PC-9 (cell line): ENCODE measurements at regions not wholly inside any gene's neighbourhood (a gene's known extent, or its start where the extent isn't known, plus 50 kb on each side); places are given as distances from the start of the nearest gene placed in this dataset.

Source experiments
- BruUV-seq: library from RNA; stranded (reverse); fragments of 400-500 nt; replicated peaks from 2 replicates; lab custom pipeline; 2021; lab: Mats Ljungman, UMichigan
- CTCF ChIA-PET: fragments of 300-600 bp; sonication (Branson Sonifier 250); formaldehyde crosslinking; loops from one replicate; lab custom pipeline; 2022; ENCODE audit warnings: antibody characterized with exemption; lab: Charles Lee
- POLR2A ChIA-PET: fragments of 300-600 bp; sonication (Branson Sonifier 250); formaldehyde crosslinking; loops from one replicate; lab custom pipeline; 2022; ENCODE audit warnings: antibody characterized with exemption; ENCODE audit not compliant: unreplicated experiment; lab: Charles Lee
- DNase-seq, 2 experiments: peaks; one replicate each; pipeline versions ENCODE4 v3.0.0 to v3.0.0-alpha.2; 2015 to 2022; ENCODE audit warnings: mixed read lengths in 1 of 2
- H2AFZ ChIP-seq: fragments of 200-600 bp; sonication (generic); 2 replicates; pipeline ENCODE4 v1.8.1; 2017; ENCODE audit warnings: antibody characterized with exemption
- H3F3A ChIP-seq: fragments of 200-600 bp; sonication (generic); 2 replicates; pipeline ENCODE4 v1.8.1; 2017; ENCODE audit warnings: antibody characterized with exemption, mild to moderate bottlenecking, low read depth; ENCODE audit not compliant: insufficient read depth
- H3K27ac ChIP-seq: fragments of 200-600 bp; sonication (generic); 2 replicates; pipeline ENCODE4 v1.6.1; 2016; ENCODE audit warnings: mixed run types
- H3K27me3 ChIP-seq: fragments of 200-600 bp; sonication (generic); 2 replicates; pipeline ENCODE4 v1.6.1; 2016; ENCODE audit warnings: low read depth, mixed run types; ENCODE audit not compliant: insufficient read depth
- H3K36me3 ChIP-seq: fragments of 200-600 bp; sonication (generic); 2 replicates; pipeline ENCODE4 v1.6.1; 2016; ENCODE audit warnings: low read depth, mixed run types
- H3K4me1 ChIP-seq: fragments of 200-600 bp; sonication (generic); replicated peaks from 2 replicates; pipeline ENCODE4 v1.6.1; 2016; ENCODE audit warnings: mixed run types; ENCODE audit not compliant: insufficient read depth
- H3K4me2 ChIP-seq: fragments of 200-600 bp; sonication (generic); 2 replicates; pipeline ENCODE4 v1.6.1; 2017; ENCODE audit warnings: mixed run types
- H3K4me3 ChIP-seq: fragments of 200-600 bp; sonication (generic); 2 replicates; pipeline ENCODE4 v1.6.1; 2016; ENCODE audit warnings: mixed run types
- H3K79me2 ChIP-seq: fragments of 200-600 bp; sonication (generic); 2 replicates; pipeline ENCODE4 v1.6.1; 2017; ENCODE audit warnings: low read depth, mixed run types
- H3K9me2 ChIP-seq: fragments of 200-600 bp; sonication (generic); 2 replicates; pipeline ENCODE4 v1.8.1; 2017; ENCODE audit warnings: mild to moderate bottlenecking; ENCODE audit not compliant: insufficient read depth
- H3K9me3 ChIP-seq: fragments of 200-600 bp; sonication (generic); 2 replicates; pipeline ENCODE4 v1.8.1; 2016; ENCODE audit warnings: low read depth; ENCODE audit not compliant: insufficient read depth
- H4K20me1 ChIP-seq: fragments of 200-600 bp; sonication (generic); 2 replicates; pipeline ENCODE4 v1.8.1; 2017; ENCODE audit not compliant: insufficient read depth
- EZH2 ChIP-seq: fragments of 200-600 bp; sonication (generic); IDR thresholded peaks from 2 replicates; pipeline ENCODE4 v1.8.0; 2017; ENCODE audit warnings: antibody characterized with exemption, low read depth
- intact Hi-C: fragments of 100-400 bp; cut with micrococcal nuclease; formaldehyde crosslinking; loops from one replicate; pipeline ENCODE4 v1.10.0; 2022; ENCODE audit not compliant: unreplicated experiment
- TF ChIP-seq, protein P1 (sequence below): fragments of 200-600 bp; sonication (generic); conservative IDR thresholded peaks from 2 replicates; pipeline ENCODE4 v1.6.1; 2017; ENCODE audit warnings: mixed run types, antibody characterized with exemption, mild to moderate bottlenecking, moderate library complexity

DNA sequence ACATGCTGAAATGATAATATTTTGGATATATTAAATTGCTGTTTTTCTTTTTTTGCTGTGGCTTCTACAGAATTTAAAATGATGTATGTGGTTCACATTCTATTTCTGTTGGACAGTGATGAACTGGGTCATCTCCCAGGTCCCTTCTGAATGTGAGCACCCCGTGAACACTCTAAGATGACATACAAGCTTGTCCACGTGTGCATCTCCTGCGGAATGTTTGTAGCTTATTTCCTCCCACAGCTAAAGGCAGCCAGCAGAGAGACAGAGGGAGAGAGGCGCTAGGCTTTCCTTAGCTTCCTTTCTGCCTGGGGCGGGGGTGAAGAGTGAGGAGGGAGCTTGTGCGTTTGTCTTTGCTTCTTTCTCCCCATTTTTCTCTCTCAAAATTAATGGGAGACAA lies 219.1 kb downstream of the EMX2 start:
- no peak overlapping the region for H3K27ac ChIP-seq
- H3F3A ChIP-seq = no peaks in the 10 kb centered on the region
- no peak overlapping the region for H3K4me3 ChIP-seq
- H3K9me3 ChIP-seq = no peaks in the 10 kb centered on the region
- no peaks in the 10 kb centered on the region for H3K9me2 ChIP-seq
- H3K79me2 ChIP-seq = no peaks in the 10 kb centered on the region
- H3K4me1 ChIP-seq = no peaks in the 10 kb centered on the region
- TF ChIP-seq, protein P1, sequence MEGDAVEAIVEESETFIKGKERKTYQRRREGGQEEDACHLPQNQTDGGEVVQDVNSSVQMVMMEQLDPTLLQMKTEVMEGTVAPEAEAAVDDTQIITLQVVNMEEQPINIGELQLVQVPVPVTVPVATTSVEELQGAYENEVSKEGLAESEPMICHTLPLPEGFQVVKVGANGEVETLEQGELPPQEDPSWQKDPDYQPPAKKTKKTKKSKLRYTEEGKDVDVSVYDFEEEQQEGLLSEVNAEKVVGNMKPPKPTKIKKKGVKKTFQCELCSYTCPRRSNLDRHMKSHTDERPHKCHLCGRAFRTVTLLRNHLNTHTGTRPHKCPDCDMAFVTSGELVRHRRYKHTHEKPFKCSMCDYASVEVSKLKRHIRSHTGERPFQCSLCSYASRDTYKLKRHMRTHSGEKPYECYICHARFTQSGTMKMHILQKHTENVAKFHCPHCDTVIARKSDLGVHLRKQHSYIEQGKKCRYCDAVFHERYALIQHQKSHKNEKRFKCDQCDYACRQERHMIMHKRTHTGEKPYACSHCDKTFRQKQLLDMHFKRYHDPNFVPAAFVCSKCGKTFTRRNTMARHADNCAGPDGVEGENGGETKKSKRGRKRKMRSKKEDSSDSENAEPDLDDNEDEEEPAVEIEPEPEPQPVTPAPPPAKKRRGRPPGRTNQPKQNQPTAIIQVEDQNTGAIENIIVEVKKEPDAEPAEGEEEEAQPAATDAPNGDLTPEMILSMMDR = no peak
- TF ChIP-seq EZH2 = no peak
- no peak overlapping the region for H3K4me2 ChIP-seq
- BruUV-seq = no TSS peak
- H4K20me1 ChIP-seq = no peaks in the 10 kb centered on the region
- ChIA-PET POLR2A (no interaction called here), CTCF (no interaction called here)
- no peaks in the 10 kb centered on the region for H3K36me3 ChIP-seq
- H2AFZ ChIP-seq = no peak overlapping the region
- no peak for DNase-seq
- peaks cover 46% of the 10 kb centered on the region for H3K27me3 ChIP-seq
- intact Hi-C loops = no loop called here

DNA sequence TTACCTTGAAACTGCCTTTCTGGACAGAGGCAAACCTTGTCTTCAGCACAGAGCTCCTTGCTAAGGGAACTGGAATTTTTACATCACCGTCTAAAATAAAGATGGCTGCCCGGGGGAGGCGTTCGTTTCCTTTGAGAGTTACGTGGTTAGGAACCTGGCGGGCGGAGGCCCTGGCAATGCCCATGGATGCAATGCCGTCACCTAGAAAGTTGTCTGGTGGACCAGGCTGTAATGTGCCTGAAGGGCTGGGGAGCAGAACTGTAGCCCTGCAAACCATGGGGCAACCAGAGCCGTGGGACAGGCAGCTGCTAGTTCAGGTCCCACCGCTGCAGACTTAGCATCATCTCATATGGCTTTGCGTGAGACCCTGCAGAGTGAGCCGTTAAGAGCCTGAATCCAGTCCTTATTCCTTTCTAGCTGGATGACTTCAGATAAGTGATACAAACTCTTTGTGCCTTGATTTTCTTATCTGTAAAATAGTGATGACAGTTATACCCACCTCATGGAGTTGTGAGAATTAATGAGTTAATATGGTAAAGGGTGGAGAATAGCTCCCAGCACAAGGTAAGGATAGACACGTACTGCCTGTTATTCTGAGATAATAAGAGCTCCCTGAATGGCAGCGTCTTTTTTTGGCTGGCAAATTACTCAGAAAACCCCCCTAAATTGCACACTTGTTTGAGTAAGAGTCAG lies 219.7 kb downstream of the EMX2 start:
- POLR2A ChIA-PET = no interaction called here

DNA sequence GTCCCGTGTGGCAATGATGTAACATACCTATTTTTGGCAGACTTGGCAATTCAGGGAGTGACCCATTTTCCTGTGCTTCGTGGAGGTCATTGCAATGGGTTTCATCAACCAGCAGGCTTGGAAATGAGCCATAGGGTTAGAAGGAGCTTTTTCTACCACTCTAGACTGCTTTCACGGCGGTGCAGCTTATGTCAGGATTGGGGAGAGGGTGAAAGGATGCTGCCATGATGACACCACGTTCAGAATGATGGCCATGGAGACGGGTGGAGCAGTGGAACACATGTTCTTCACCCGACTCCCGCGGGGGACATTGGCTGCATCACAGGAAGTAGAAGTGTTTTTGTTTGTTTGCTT lies 220.2 kb downstream of the EMX2 start:
- Histone ChIP-seq H3K4me2 (0 out of 2 replicates have a peak overlapping the region, but pooled peaks have one; percentile 7), H3K4me3 (no peak overlapping the region), H3K9me2 (no peaks in the 10 kb centered on the region), H2AFZ (no peak overlapping the region), H3K79me2 (no peaks in the 10 kb centered on the region), H3K9me3 (no peaks in the 10 kb centered on the region), H4K20me1 (no peaks in the 10 kb centered on the region), H3K4me1 (no peaks in the 10 kb centered on the region), H3K36me3 (no peaks in the 10 kb centered on the region), H3K27ac (no peak overlapping the region), H3F3A (no peaks in the 10 kb centered on the region), H3K27me3 (peaks cover 46% of the 10 kb centered on the region)
- no peak for DNase-seq
- BruUV-seq = no TSS peak
- intact Hi-C loops = no loop called here
- ChIA-PET POLR2A (no interaction called here), CTCF (no interaction called here)
- TF ChIP-seq EZH2 = no peak
- TF ChIP-seq, protein P1 = no peak

More for the DNA sequence above, 219.7 kb downstream of the EMX2 start:
- Histone ChIP-seq H3K36me3 (no peaks in the 10 kb centered on the region), H3K9me3 (no peaks in the 10 kb centered on the region), H2AFZ (no peak overlapping the region), H4K20me1 (no peaks in the 10 kb centered on the region), H3K4me1 (no peaks in the 10 kb centered on the region), H3K27ac (no peak overlapping the region), H3K4me3 (no peak overlapping the region), H3K79me2 (no peaks in the 10 kb centered on the region), H3K9me2 (no peaks in the 10 kb centered on the region), H3K4me2 (no peak overlapping the region), H3F3A (no peaks in the 10 kb centered on the region), H3K27me3 (peaks cover 46% of the 10 kb centered on the region)
- no peak for TF ChIP-seq EZH2
- TF ChIP-seq, protein P1 = no peak
- CTCF ChIA-PET = no interaction called here
- DNase-seq = no peak
- intact Hi-C loops = no loop called here
- no TSS peak for BruUV-seq
